HepG2 (cell line): ENCODE measurements at regions not wholly inside any gene's neighbourhood (a gene's known extent, or its start where the extent isn't known, plus 50 kb on each side); places are given as distances from the start of the nearest gene placed in this dataset.

ENCODE experiments used
- ATAC-seq: fragments of 200-7000 bp; cut with Tn5 transposase; 3 replicates; pipeline ENCODE4 v1.9.1; 2020; ENCODE audit warnings: mild to moderate bottlenecking, moderate library complexity
- BruUV-seq: library from RNA; stranded (reverse); fragments of 400-500 nt; replicated peaks from 2 replicates; lab custom pipeline; 2021; lab: Mats Ljungman, UMichigan
- CTCF ChIA-PET: fragments of 300-600 bp; formaldehyde crosslinking; extraction: SDS; loops from one replicate; lab custom pipeline; 2021; ENCODE audit warnings: low total read pairs, inconsistent platforms, low intra/inter-chr PET ratio; lab: Yijun Ruan, JAX
- POLR2A ChIA-PET: fragments of 350-600 bp; sonication (Branson Sonifier 250); formaldehyde crosslinking; loops from one replicate; lab custom pipeline; 2020; ENCODE audit warnings: antibody characterized with exemption, inconsistent platforms; lab: Yijun Ruan, JAX
- DNase-seq: peaks from one replicate; pipeline ENCODE4 v3.0.0-alpha.2; 2015; ENCODE audit warnings: low spot score
- FAIRE-seq: peaks from 3 replicates; lab custom pipeline; 2011; peaks lifted over from hg19 to GRCh38; lab: Jason Lieb, UNC
- H2AFZ ChIP-seq: one replicate; pipeline ENCODE4 v1.6.1; 2011; ENCODE audit warnings: low read length, inconsistent platforms
- H3K27ac ChIP-seq: fragments of 300-600 bp; 3 replicates; pipeline ENCODE4 v1.8.0; 2011; ENCODE audit warnings: mixed run types, mild to moderate bottlenecking, mixed read lengths, low read length, inconsistent platforms; ENCODE audit not compliant: insufficient read depth; ENCODE audit errors: extremely low read length
- H3K27me3 ChIP-seq, 2 experiments: fragments of 200-600 bp in 1 of 2; 2 replicates in 1 of 2; 3 replicates in 1 of 2; pipeline versions ENCODE4 v1.6.0 to v1.8.0; 2011; ENCODE audit warnings: low read length in 2 of 2, mild to moderate bottlenecking in 2 of 2, moderate library complexity in 2 of 2, inconsistent platforms in 1 of 2; ENCODE audit not compliant: insufficient read depth in 2 of 2, control insufficient read depth in 1 of 2
- H3K36me3 ChIP-seq, 2 experiments: fragments of 200-600 bp in 1 of 2; replicated peaks in 1 of 2; 2 replicates in 1 of 2; 3 replicates in 1 of 2; pipeline versions ENCODE4 v1.5.1 to v1.8.0; 2011; ENCODE audit warnings: low read length in 2 of 2, inconsistent platforms in 1 of 2; ENCODE audit not compliant: insufficient read depth in 2 of 2, control insufficient read depth in 1 of 2
- H3K4me1 ChIP-seq: 2 replicates; pipeline ENCODE4 v1.5.1; 2012; ENCODE audit warnings: low read length, inconsistent platforms; ENCODE audit not compliant: insufficient read depth
- H3K4me2 ChIP-seq: 2 replicates; pipeline ENCODE4 v1.6.0; 2011; ENCODE audit warnings: low read depth, low read length, inconsistent platforms
- H3K4me3 ChIP-seq, 3 experiments: fragments of 200-600 bp in 1 of 3; sonication (generic), shearing (Covaris generic) in 1 of 3; replicated peaks in 1 of 3; 2 replicates each; pipeline ENCODE4 v1.5.1; 2011 to 2016; ENCODE audit warnings: low read length in 3 of 3, inconsistent platforms in 2 of 3, low read depth in 2 of 3, mild to moderate bottlenecking in 2 of 3, control low read depth in 1 of 3, mixed read lengths in 1 of 3; ENCODE audit not compliant: insufficient read depth in 1 of 3
- H3K79me2 ChIP-seq: one replicate; pipeline ENCODE4 v1.6.1; 2011; ENCODE audit warnings: low read length, inconsistent platforms; ENCODE audit not compliant: insufficient read depth
- H3K9ac ChIP-seq: 2 replicates; pipeline ENCODE4 v1.6.0; 2011; ENCODE audit warnings: mild to moderate bottlenecking, low read depth, low read length, inconsistent platforms; ENCODE audit not compliant: insufficient read depth
- H3K9me3 ChIP-seq: 2 replicates; pipeline ENCODE4 v1.5.1; 2012; ENCODE audit warnings: mild to moderate bottlenecking, low read length
- H4K20me1 ChIP-seq: 2 replicates; pipeline ENCODE4 v1.6.0; 2011; ENCODE audit warnings: inconsistent platforms, mild to moderate bottlenecking, low read length, moderate library complexity; ENCODE audit not compliant: insufficient read depth
- AKAP8 ChIP-seq: sonication (generic); formaldehyde crosslinking; IDR thresholded peaks from 2 replicates; pipeline ENCODE4 v1.5.1; 2020; ENCODE audit warnings: mild to moderate bottlenecking, missing genetic modification reagents
- E2F2 ChIP-seq: sonication (generic); formaldehyde crosslinking; IDR thresholded peaks from 2 replicates; pipeline ENCODE4 v1.4.0; 2020; ENCODE audit warnings: missing genetic modification reagents, borderline replicate concordance
- ETV5 ChIP-seq: IDR thresholded peaks from 2 replicates; pipeline ENCODE4 v1.6.1; 2018; ENCODE audit warnings: missing biosample characterization, missing genetic modification reagents, inconsistent platforms, borderline replicate concordance
- HMG20A ChIP-seq: IDR thresholded peaks from 2 replicates; pipeline ENCODE4 v1.6.1; 2016; ENCODE audit warnings: borderline replicate concordance
- KLF13 ChIP-seq: sonication (generic); formaldehyde crosslinking; IDR thresholded peaks from 2 replicates; pipeline ENCODE4 v1.4.0; 2020; ENCODE audit warnings: mild to moderate bottlenecking, missing genetic modification reagents
- MAFF ChIP-seq: IDR thresholded peaks from 2 replicates; pipeline ENCODE4 v1.6.1; 2011; ENCODE audit warnings: low read depth, low read length, improper control_type of control experiment
- MAFK ChIP-seq, 2 experiments: IDR thresholded peaks in 1 of 2; conservative IDR thresholded peaks in 1 of 2; 2 replicates each; pipeline ENCODE4 v1.6.1; 2011; ENCODE audit warnings: improper control_type of control experiment in 2 of 2, low read length in 2 of 2
- NFE2 ChIP-seq: sonication (generic); formaldehyde crosslinking; IDR thresholded peaks from 2 replicates; pipeline ENCODE4 v1.4.0; 2020; ENCODE audit warnings: missing genetic modification reagents
- NFE2L2 ChIP-seq: fragments of 150-350 bp; IDR thresholded peaks from 2 replicates; pipeline ENCODE4 v1.6.1; 2014; ENCODE audit warnings: low read length
- NFYC ChIP-seq: IDR thresholded peaks from 2 replicates; pipeline ENCODE4 v1.6.1; 2016; ENCODE audit warnings: missing genetic modification reagents, missing compliant biosample characterization
- YY1 ChIP-seq: IDR thresholded peaks from 2 replicates; pipeline ENCODE4 v1.6.1; 2011; ENCODE audit warnings: low read length, low read depth, moderate library complexity, mild to moderate bottlenecking; ENCODE audit not compliant: insufficient read depth, insufficient replicate concordance
- ZFP1 ChIP-seq: IDR thresholded peaks from 2 replicates; pipeline ENCODE4 v1.6.1; 2016
- ZNF235 ChIP-seq: sonication (generic); formaldehyde crosslinking; IDR thresholded peaks from 2 replicates; pipeline ENCODE4 v1.8.1; 2023; ENCODE audit warnings: mild to moderate bottlenecking, missing genetic modification reagents, borderline replicate concordance
- ZNF44 ChIP-seq: sonication (generic); formaldehyde crosslinking; IDR thresholded peaks from 2 replicates; pipeline ENCODE4 v1.5.1; 2020; ENCODE audit warnings: mild to moderate bottlenecking, missing genetic modification reagents
- ZNF652 ChIP-seq: IDR thresholded peaks from 2 replicates; pipeline ENCODE4 v1.6.1; 2016; ENCODE audit warnings: low read depth, borderline replicate concordance
- ZSCAN22 ChIP-seq: sonication (generic); formaldehyde crosslinking; IDR thresholded peaks from 2 replicates; pipeline ENCODE4 v1.4.0; 2020; ENCODE audit warnings: mild to moderate bottlenecking, missing genetic modification reagents
- WGBS: methylation state at CpG from one replicate; pipeline ENCODE4 v1.1.6; 2017; ENCODE audit warnings: low lambda C conversion rate; 5-methylcytosine and 5-hydroxymethylcytosine counted together
- in situ Hi-C: cut with HindIII; loops from 2 replicates; pipeline ENCODE4 v1.10.0; 2017; ENCODE audit warnings: low pct_unique_long_range_greater_than_20kb; ENCODE audit not compliant: extremely low pct_ligation_motif_present
- intact Hi-C: fragments of 100-400 bp; cut with micrococcal nuclease; formaldehyde crosslinking; loops from one replicate; pipeline ENCODE4 v1.10.0; 2022; ENCODE audit not compliant: unreplicated experiment

GRCh38 chr6:137677709-137678108 lies 183.5 kb upstream of the OLIG3 start (continued):
- TF ChIP-seq ETV5 (CRISPR knock-in tag): no peak

- 2% methylated on average over 2 of the region's 2 CpGs for WGBS
- H2AFZ ChIP-seq: no peak overlapping the region
- H3K27ac ChIP-seq: no peak overlapping the region
- DNase-seq (no peak), FAIRE-seq (no peak), ATAC-seq (no peak)
- ChIA-PET POLR2A (no interaction called here), CTCF (no interaction called here)
- peaks cover 9% of the 10 kb centered on the region for H3K4me1 ChIP-seq
- H3K79me2 ChIP-seq: no peaks in the 10 kb centered on the region
- intact Hi-C loops: no loop called here
- H3K27me3 ChIP-seq: no peaks in the 10 kb centered on the region
- H3K9me3 ChIP-seq: no peaks in the 10 kb centered on the region
- H3K36me3 ChIP-seq: no peaks in the 10 kb centered on the region
- no peak overlapping the region for H3K4me2 ChIP-seq
- H3K9ac ChIP-seq: no peak overlapping the region
- TF ChIP-seq AKAP8 (no peak), E2F2 (CRISPR knock-in tag) (no peak)
- no peak overlapping the region for H3K4me3 ChIP-seq
- BruUV-seq: no TSS peak
- in situ Hi-C loops: no loop called here
- no peaks in the 10 kb centered on the region for H4K20me1 ChIP-seq
Observed at GRCh38 chr6:137678451-137678850, 184.3 kb upstream of the OLIG3 start.

- intact Hi-C loops (no loop called here), in situ Hi-C loops (no loop called here)
- 46% methylated on average over 4 of the region's 4 CpGs for WGBS
- no peak overlapping the region for H3K27ac ChIP-seq
- no peak for DNase-seq
- no peaks in the 10 kb centered on the region for H4K20me1 ChIP-seq
- no peaks in the 10 kb centered on the region for H3K9me3 ChIP-seq
- H2AFZ ChIP-seq: no peak overlapping the region
- no peak for TF ChIP-seq ZNF652 (CRISPR knock-in tag)
- no peak for TF ChIP-seq ZNF44 (CRISPR knock-in tag)
- TF ChIP-seq HMG20A: no peak
- TF ChIP-seq YY1: no peak
- TF ChIP-seq MAFK (conservative IDR thresholded peaks at IDR 0.05 in 1 of 2, IDR thresholded peaks at IDR 0.05 in 1 of 2; ENCODE audit: low read length in 2 of 2): peak; percentile 89 to 93
- TF ChIP-seq KLF13 (CRISPR knock-in tag): no peak
- TF ChIP-seq NFE2L2: peak; percentile 96
- no peak for TF ChIP-seq NFYC
- no peak for TF ChIP-seq ZNF235 (CRISPR knock-in tag)
- no peak for TF ChIP-seq ZFP1 (CRISPR knock-in tag)
- peak; percentile 87 for TF ChIP-seq MAFF
- TF ChIP-seq ZSCAN22: no peak
- peak; percentile 22; the same call in 1 of the 2 replicates for TF ChIP-seq NFE2 (CRISPR knock-in tag)
- ATAC-seq: no peak
- BruUV-seq: no TSS peak
- no peak overlapping the region for H3K9ac ChIP-seq
- no peaks in the 10 kb centered on the region for H3K79me2 ChIP-seq
- FAIRE-seq: no peak
- no peaks in the 10 kb centered on the region for H3K36me3 ChIP-seq
- H3K4me1 ChIP-seq: peaks cover 9% of the 10 kb centered on the region
- no peaks in the 10 kb centered on the region for H3K27me3 ChIP-seq
- ChIA-PET CTCF (no interaction called here), POLR2A (no interaction called here)
- H3K4me2 ChIP-seq: no peak overlapping the region
- no peak overlapping the region for H3K4me3 ChIP-seq
Observed at GRCh38 chr6:137680705-137681346, 186.2 kb upstream of the TNFAIP3 start.
